OCI-LY7 (cell line): ENCODE measurements at regions not wholly inside any gene's neighbourhood (a gene's known extent, or its start where the extent isn't known, plus 50 kb on each side); places are given as distances from the start of the nearest gene placed in this dataset.

Source experiments
- EZH2phosphoT487 ChIP-seq: fragments of 200-600 bp; sonication (generic); IDR thresholded peaks from 2 replicates; pipeline ENCODE4 v1.6.1; 2018; ENCODE audit warnings: low read depth, borderline replicate concordance, mild to moderate bottlenecking, mixed run types, antibody characterized with exemption, low read length, moderate library complexity, mixed read lengths
- TF ChIP-seq, protein P1 (sequence below): fragments of 200-600 bp; sonication (generic); conservative IDR thresholded peaks from 2 replicates; pipeline ENCODE4 v1.5.1; 2014; ENCODE audit warnings: mild to moderate bottlenecking, antibody characterized with exemption, low read length, moderate library complexity, mixed read lengths

DNA sequence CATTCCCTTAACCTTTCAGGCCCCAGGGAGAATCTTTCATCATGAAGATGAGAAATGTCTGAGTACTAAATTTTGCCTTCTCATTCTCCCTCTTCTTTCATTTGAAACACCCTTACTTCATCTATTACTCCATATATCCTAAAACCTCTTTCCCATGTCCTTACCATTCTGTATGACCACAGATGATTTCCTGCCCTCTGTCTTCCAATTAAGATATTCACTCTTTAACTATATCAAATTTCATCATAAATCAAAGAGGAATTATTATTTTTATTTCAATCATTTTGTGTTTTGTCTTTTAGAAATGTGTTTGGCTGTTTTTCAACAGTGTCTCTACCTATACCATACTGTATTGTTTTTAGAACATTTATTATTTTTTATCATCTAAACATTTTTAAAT is 964.9 kb upstream of the KLHL29 start:
- TF ChIP-seq, protein P1, sequence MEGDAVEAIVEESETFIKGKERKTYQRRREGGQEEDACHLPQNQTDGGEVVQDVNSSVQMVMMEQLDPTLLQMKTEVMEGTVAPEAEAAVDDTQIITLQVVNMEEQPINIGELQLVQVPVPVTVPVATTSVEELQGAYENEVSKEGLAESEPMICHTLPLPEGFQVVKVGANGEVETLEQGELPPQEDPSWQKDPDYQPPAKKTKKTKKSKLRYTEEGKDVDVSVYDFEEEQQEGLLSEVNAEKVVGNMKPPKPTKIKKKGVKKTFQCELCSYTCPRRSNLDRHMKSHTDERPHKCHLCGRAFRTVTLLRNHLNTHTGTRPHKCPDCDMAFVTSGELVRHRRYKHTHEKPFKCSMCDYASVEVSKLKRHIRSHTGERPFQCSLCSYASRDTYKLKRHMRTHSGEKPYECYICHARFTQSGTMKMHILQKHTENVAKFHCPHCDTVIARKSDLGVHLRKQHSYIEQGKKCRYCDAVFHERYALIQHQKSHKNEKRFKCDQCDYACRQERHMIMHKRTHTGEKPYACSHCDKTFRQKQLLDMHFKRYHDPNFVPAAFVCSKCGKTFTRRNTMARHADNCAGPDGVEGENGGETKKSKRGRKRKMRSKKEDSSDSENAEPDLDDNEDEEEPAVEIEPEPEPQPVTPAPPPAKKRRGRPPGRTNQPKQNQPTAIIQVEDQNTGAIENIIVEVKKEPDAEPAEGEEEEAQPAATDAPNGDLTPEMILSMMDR, result no peak
- no peak for TF ChIP-seq EZH2phosphoT487
